ENCODE measurements at regions not wholly inside any gene's neighbourhood (a gene's known extent, or its start where the extent isn't known, plus 50 kb on each side); places are given as distances from the start of the nearest gene placed in this dataset.

GRCh38 chr4:161133586-161134276, 1030.1 kb downstream of the FSTL5 start:
- FAIRE-seq (no peak), DNase-seq (ENCODE audit: insufficient read length, low spot score) (no peak)

GRCh38 chr4:161132715-161133425, 1030.9 kb downstream of the FSTL5 start:
- FAIRE-seq = no peak
- DNase-seq (ENCODE audit: insufficient read length, low spot score) = no peak

- FAIRE-seq = no peak
- no peak for DNase-seq (ENCODE audit: insufficient read length, low spot score)
Observed at GRCh38 chr4:161121451-161121850, 1042.3 kb downstream of the FSTL5 start.

- DNase-seq (ENCODE audit: insufficient read length, low spot score) (no peak), FAIRE-seq (no peak)
Observed at GRCh38 chr4:161101881-161102280, 1061.9 kb downstream of the FSTL5 start.

GRCh38 chr4:161097821-161098220, 1066.0 kb downstream of the FSTL5 start:
- FAIRE-seq = no peak

GRCh38 chr4:161061046-161061445, 1102.8 kb downstream of the FSTL5 start:
- FAIRE-seq (no peak), DNase-seq (ENCODE audit: insufficient read length, low spot score) (no peak)

More at GRCh38 chr4:161097821-161098220, 1066.0 kb downstream of the FSTL5 start:
- DNase-seq (ENCODE audit: insufficient read length, low spot score) = no peak
